Stomach (tissue), 8 donors: ENCODE measurements at regions not wholly inside any gene's neighbourhood (a gene's known extent, or its start where the extent isn't known, plus 50 kb on each side); places are given as distances from the start of the nearest gene placed in this dataset.

Experiments
- DNase-seq, 2 donors: peaks; one replicate each; pipeline versions ENCODE4 v3.0.0 to v3.0.0-alpha.2; 2013 to 2019
- H3K27ac ChIP-seq, 5 donors: fragments of 200-600 bp in 4 of 5; sonication (generic) in 4 of 5; one replicate each; pipeline ENCODE4 v1.5.1; 2013 to 2019; ENCODE audit warnings: mild to moderate bottlenecking in 1 of 5, moderate library complexity in 1 of 5
- H3K27me3 ChIP-seq, 3 donors: fragments of 200-600 bp; sonication (generic); one replicate each; pipeline ENCODE4 v1.5.1; 2017 to 2019; ENCODE audit warnings: mixed run types in 1 of 3
- H3K36me3 ChIP-seq, 4 donors: fragments of 200-600 bp; sonication (generic); 1 replicate in 3 of 4; 2 replicates in 1 of 4; pipeline ENCODE4 v1.5.1; 2016 to 2019
- H3K4me1 ChIP-seq, 4 donors: fragments of 200-600 bp; sonication (generic); one replicate each; pipeline ENCODE4 v1.5.1; 2016 to 2019
- H3K4me3 ChIP-seq, 4 donors: fragments of 200-600 bp; sonication (generic) in 3 of 4; one replicate each; pipeline ENCODE4 v1.5.1; 2016 to 2019; ENCODE audit warnings: mild to moderate bottlenecking in 1 of 4
- H3K9me3 ChIP-seq, 4 donors: fragments of 200-600 bp; sonication (generic); one replicate each; pipeline ENCODE4 v1.5.1; 2016 to 2019
- CTCF ChIP-seq, 7 experiments: fragments of 450-650 bp in 4 of 7; fragments of 200-600 bp in 3 of 7; sonication (generic) in 3 of 7; IDR thresholded peaks; one replicate each; pipeline ENCODE4 v1.5.1; 2016 to 2019; ENCODE audit warnings: antibody characterized with exemption in 7 of 7, control low read depth in 2 of 7, mild to moderate bottlenecking in 1 of 7
- EP300 ChIP-seq: sonication (generic); formaldehyde crosslinking; IDR thresholded peaks from one replicate; pipeline ENCODE4 v1.6.1; 2017; ENCODE audit warnings: antibody characterized with exemption
- POLR2A ChIP-seq, 4 donors: fragments of 450-650 bp; IDR thresholded peaks; one replicate each; pipeline ENCODE4 v1.6.1; 2016; ENCODE audit warnings: antibody characterized with exemption in 4 of 4, control low read depth in 2 of 4, mild to moderate bottlenecking in 1 of 4, moderate library complexity in 1 of 4
- POLR2AphosphoS5 ChIP-seq, 3 donors: sonication (generic); formaldehyde crosslinking; IDR thresholded peaks; one replicate each; pipeline ENCODE4 v1.6.1; 2016; ENCODE audit warnings: antibody characterized with exemption in 3 of 3
- WGBS, 5 donors: extraction: QIAGEN DNeasy Blood & Tissue Kit in 3 of 5; methylation state at CpG; one replicate each; pipeline versions ENCODE4 v1.1.5 to v1.1.7; 2013 to 2018; 5-methylcytosine and 5-hydroxymethylcytosine counted together
- intact Hi-C: fragments of 100-400 bp; cut with DNase I; formaldehyde crosslinking; loops from one replicate; pipeline ENCODE4 v1.15.1; 2023; ENCODE audit warnings: low total_unique reads
- donor health status: healthy with polysubstance abuse.
- donor health status: Bipolar disorder and iron deficiency.
- donor health status: healthy.

GRCh38 chr12:85664429-85664828 lies 171.8 kb downstream of the RASSF9 start:
- no peaks in the 10 kb centered on the region for H3K36me3 ChIP-seq
- H3K4me1 ChIP-seq: no peaks in the 10 kb centered on the region
- H3K4me3 ChIP-seq: no peak overlapping the region
- H3K27me3 ChIP-seq: no peaks in the 10 kb centered on the region
- DNase-seq: no peak
- H3K9me3 ChIP-seq: peaks cover 0 to 11% (median 0%) of the 10 kb centered on the region in 4 donors
- intact Hi-C loops: no loop called here
- no peak overlapping the region for H3K27ac ChIP-seq
- TF ChIP-seq POLR2A (IDR thresholded peaks at IDR 0.05) (no peak), POLR2AphosphoS5 (IDR thresholded peaks at IDR 0.05) (no peak), CTCF (IDR thresholded peaks at IDR 0.05) (no peak)

DNA sequence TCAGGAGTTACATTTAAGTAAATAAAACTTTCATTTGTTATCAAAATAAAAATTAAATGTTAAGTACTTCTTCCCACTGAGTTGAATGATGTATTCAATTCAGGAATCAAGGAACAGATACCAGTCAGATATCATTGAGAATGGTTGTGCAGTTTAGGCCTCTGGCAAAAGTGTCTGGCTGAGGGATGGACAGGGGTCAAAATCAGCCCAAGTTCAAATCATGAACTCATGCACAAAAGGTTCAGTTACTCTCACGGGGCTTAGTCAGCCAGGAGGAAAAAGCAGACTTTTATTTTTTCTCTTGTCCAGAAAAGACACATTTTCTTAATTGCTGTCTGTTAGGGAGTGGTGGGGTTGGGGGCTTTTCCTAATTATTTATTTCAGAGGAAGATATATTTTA lies 166.3 kb downstream of the RASSF9 start:
- H3K4me3 ChIP-seq: no peak overlapping the region
- TF ChIP-seq POLR2A (IDR thresholded peaks at IDR 0.05) (no peak), CTCF (IDR thresholded peaks at IDR 0.05) (no peak), EP300 (no peak), POLR2AphosphoS5 (IDR thresholded peaks at IDR 0.05) (no peak)
- intact Hi-C loops: no loop called here
- H3K27me3 ChIP-seq: no peaks in the 10 kb centered on the region
- no peak overlapping the region for H3K27ac ChIP-seq
- H3K9me3 ChIP-seq: peaks cover 0 to 6% (median 2%) of the 10 kb centered on the region in 4 donors
- no peaks in the 10 kb centered on the region for H3K36me3 ChIP-seq
- WGBS, 5 donors: 73 to 91% (median 79%) methylated on average over 1 of the region's 1 CpG
- H3K4me1 ChIP-seq: no peaks in the 10 kb centered on the region
- no peak for DNase-seq

GRCh38 chr12:85672436-85672835 lies 163.8 kb downstream of the RASSF9 start:
- H3K9me3 ChIP-seq: peaks cover 0 to 6% (median 2%) of the 10 kb centered on the region in 4 donors
- H3K27me3 ChIP-seq: no peaks in the 10 kb centered on the region
- no peaks in the 10 kb centered on the region for H3K4me1 ChIP-seq
- DNase-seq: no peak
- intact Hi-C loops: no loop called here
- no peaks in the 10 kb centered on the region for H3K36me3 ChIP-seq
- TF ChIP-seq POLR2A (IDR thresholded peaks at IDR 0.05) (no peak), EP300 (no peak), CTCF (IDR thresholded peaks at IDR 0.05) (no peak), POLR2AphosphoS5 (IDR thresholded peaks at IDR 0.05) (no peak)
- H3K4me3 ChIP-seq: no peak overlapping the region
- H3K27ac ChIP-seq: no peak overlapping the region

- WGBS, 5 donors: 91 to 98% (median 95%) methylated on average over 3 of the region's 3 CpGs
Measured at GRCh38 chr12:85673921-85674420, 162.2 kb downstream of the RASSF9 start.

More at GRCh38 chr12:85673921-85674420, 162.2 kb downstream of the RASSF9 start:
- H3K27ac ChIP-seq: no peak overlapping the region
- intact Hi-C loops: no loop called here
- H3K36me3 ChIP-seq: no peaks in the 10 kb centered on the region
- no peaks in the 10 kb centered on the region for H3K27me3 ChIP-seq
- H3K4me3 ChIP-seq: no peak overlapping the region
- peaks cover 0 to 6% (median 2%) of the 10 kb centered on the region in 4 donors for H3K9me3 ChIP-seq
- no peak for TF ChIP-seq EP300
- no peak for TF ChIP-seq POLR2AphosphoS5 (IDR thresholded peaks at IDR 0.05)
- no peak for TF ChIP-seq POLR2A (IDR thresholded peaks at IDR 0.05)
- no peak for TF ChIP-seq CTCF (IDR thresholded peaks at IDR 0.05)
- H3K4me1 ChIP-seq: no peaks in the 10 kb centered on the region
- no peak for DNase-seq
